GM23338 (cell line): ENCODE measurements at regions not wholly inside any gene's neighbourhood (a gene's known extent, or its start where the extent isn't known, plus 50 kb on each side); places are given as distances from the start of the nearest gene placed in this dataset.

Experiments
- CTCF ChIP-seq, 2 experiments: fragments of 200-600 bp in 1 of 2; sonication (generic) in 1 of 2; conservative IDR thresholded peaks; 2 replicates each; pipeline versions ENCODE4 v1.5.1 to v1.6.1; 2016 to 2017; ENCODE audit warnings: antibody characterized with exemption in 2 of 2, low read depth in 2 of 2, mild to moderate bottlenecking in 2 of 2, moderate library complexity in 1 of 2
- EZH2phosphoT487 ChIP-seq: fragments of 200-600 bp; sonication (generic); IDR thresholded peaks from one replicate; pipeline ENCODE4 v1.8.1; 2018; ENCODE audit warnings: antibody characterized with exemption; ENCODE audit not compliant: unreplicated experiment
- REST ChIP-seq: IDR thresholded peaks from one replicate; pipeline ENCODE4 v1.6.1; 2018; ENCODE audit warnings: antibody characterized with exemption; ENCODE audit not compliant: unreplicated experiment

- TF ChIP-seq EZH2phosphoT487 (no peak), CTCF (conservative IDR thresholded peaks at IDR 0.05; ENCODE audit: low read depth in 2 of 2) (no peak), REST (no peak)
Observed at GRCh38 chr2:12507295-12507694, 209.4 kb upstream of the TRIB2 start.
